ENCODE measurements at regions not wholly inside any gene's neighbourhood (a gene's known extent, or its start where the extent isn't known, plus 50 kb on each side); places are given as distances from the start of the nearest gene placed in this dataset.

DNA sequence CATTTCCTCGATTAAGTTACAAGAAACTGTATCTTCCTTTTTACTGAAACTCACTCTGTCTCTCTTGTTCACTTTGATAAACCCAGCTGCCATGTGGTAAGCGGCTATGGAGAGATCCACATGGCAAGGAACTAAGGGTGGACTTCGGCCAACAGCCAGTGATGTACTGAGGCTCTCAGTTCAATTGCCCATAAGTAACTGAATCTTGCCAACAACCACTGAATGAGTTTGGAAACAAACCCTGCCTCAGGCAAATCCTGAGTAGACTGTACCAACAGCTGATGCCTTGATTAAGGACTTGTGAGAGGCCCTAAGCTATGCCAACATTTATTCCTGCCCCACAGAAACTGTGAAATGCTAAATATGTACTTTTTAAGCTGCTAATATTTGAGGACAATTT lies 433.5 kb downstream of the PLOD2 start:
- Mint-ChIP-seq H3K27ac (no peak overlapping the region), H3K27me3 (ENCODE audit: insufficient read depth) (no peaks in the 10 kb centered on the region), H3K4me3 (no peak overlapping the region), H3K9me3 (peaks cover 7% of the 10 kb centered on the region), H3K4me1 (no peaks in the 10 kb centered on the region), H3K36me3 (ENCODE audit: low read depth) (no peaks in the 10 kb centered on the region)
- H3K4me3 ChIP-seq (ENCODE audit: low read length) = no peak overlapping the region
- WGBS, 2 experiments (ENCODE audit: insufficient coverage in 1 of 2, insufficient read length in 1 of 2) = 86 to 91% methylated on average over 1 to 3 of the region's 3 CpGs
- H3K36me3 ChIP-seq (ENCODE audit: control insufficient read depth, insufficient read depth, low read length) = no peaks in the 10 kb centered on the region
- H3K9me3 ChIP-seq (ENCODE audit: control insufficient read depth, low read length) = peaks cover 11% of the 10 kb centered on the region
- TF ChIP-seq, protein P1, sequence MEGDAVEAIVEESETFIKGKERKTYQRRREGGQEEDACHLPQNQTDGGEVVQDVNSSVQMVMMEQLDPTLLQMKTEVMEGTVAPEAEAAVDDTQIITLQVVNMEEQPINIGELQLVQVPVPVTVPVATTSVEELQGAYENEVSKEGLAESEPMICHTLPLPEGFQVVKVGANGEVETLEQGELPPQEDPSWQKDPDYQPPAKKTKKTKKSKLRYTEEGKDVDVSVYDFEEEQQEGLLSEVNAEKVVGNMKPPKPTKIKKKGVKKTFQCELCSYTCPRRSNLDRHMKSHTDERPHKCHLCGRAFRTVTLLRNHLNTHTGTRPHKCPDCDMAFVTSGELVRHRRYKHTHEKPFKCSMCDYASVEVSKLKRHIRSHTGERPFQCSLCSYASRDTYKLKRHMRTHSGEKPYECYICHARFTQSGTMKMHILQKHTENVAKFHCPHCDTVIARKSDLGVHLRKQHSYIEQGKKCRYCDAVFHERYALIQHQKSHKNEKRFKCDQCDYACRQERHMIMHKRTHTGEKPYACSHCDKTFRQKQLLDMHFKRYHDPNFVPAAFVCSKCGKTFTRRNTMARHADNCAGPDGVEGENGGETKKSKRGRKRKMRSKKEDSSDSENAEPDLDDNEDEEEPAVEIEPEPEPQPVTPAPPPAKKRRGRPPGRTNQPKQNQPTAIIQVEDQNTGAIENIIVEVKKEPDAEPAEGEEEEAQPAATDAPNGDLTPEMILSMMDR (conservative IDR thresholded peaks at IDR 0.05) = no peak
- no peak overlapping the region for H3K9ac ChIP-seq (ENCODE audit: extremely low read depth, low read length, poor library complexity, severe bottlenecking)
- no peaks in the 10 kb centered on the region for H3K27me3 ChIP-seq (ENCODE audit: control insufficient read depth, insufficient read depth, low read length, poor library complexity, severe bottlenecking)
- H3K27ac ChIP-seq (ENCODE audit: low read depth, low read length) = no peak overlapping the region
- no peak for DNase-seq
- H3K4me1 ChIP-seq (ENCODE audit: control insufficient read depth, insufficient read depth, low read length) = no peaks in the 10 kb centered on the region

GRCh38 chr3:145735631-145736030 lies 425.4 kb downstream of the PLOD2 start:
- H3K4me1 ChIP-seq (ENCODE audit: control insufficient read depth, insufficient read depth, low read length) = no peaks in the 10 kb centered on the region
- H3K4me3 ChIP-seq (ENCODE audit: low read length) = no peak overlapping the region
- H3K27ac ChIP-seq (ENCODE audit: low read depth, low read length) = no peak overlapping the region
- Mint-ChIP-seq H3K4me1 (no peaks in the 10 kb centered on the region), H3K27me3 (ENCODE audit: insufficient read depth) (no peaks in the 10 kb centered on the region), H3K36me3 (ENCODE audit: low read depth) (no peaks in the 10 kb centered on the region), H3K9me3 (no peaks in the 10 kb centered on the region), H3K27ac (no peak overlapping the region), H3K4me3 (no peak overlapping the region)
- no peak overlapping the region for H3K9ac ChIP-seq (ENCODE audit: extremely low read depth, low read length, poor library complexity, severe bottlenecking)
- 95 to 100% methylated on average over 1 to 2 of the region's 2 CpGs for WGBS, 2 experiments (ENCODE audit: insufficient coverage in 1 of 2, insufficient read length in 1 of 2)
- no peaks in the 10 kb centered on the region for H3K27me3 ChIP-seq (ENCODE audit: control insufficient read depth, insufficient read depth, low read length, poor library complexity, severe bottlenecking)
- H3K36me3 ChIP-seq (ENCODE audit: control insufficient read depth, insufficient read depth, low read length) = no peaks in the 10 kb centered on the region
- DNase-seq = no peak
- TF ChIP-seq, protein P1 (conservative IDR thresholded peaks at IDR 0.05) = no peak
- no peaks in the 10 kb centered on the region for H3K9me3 ChIP-seq (ENCODE audit: control insufficient read depth, low read length)

DNA sequence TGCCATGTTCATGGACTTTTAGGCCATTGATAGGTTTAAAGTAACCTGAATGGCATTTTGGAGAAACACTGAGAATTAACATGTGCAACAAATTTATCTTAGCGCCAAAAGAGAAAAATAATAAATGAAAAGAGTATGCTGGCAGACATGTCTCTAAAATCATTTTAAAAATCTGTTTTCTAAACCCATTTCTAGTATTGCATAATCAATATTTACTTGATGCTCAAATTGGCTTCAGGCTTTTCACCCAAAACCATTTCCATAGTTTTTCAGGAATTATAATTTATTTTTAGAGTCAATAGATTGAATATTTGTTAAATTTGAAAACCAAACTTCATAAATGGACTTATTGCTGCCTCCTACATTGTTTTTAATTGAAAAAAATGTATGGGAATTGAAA lies 423.0 kb downstream of the PLOD2 start:
- Histone ChIP-seq H3K9ac (ENCODE audit: extremely low read depth, low read length, poor library complexity, severe bottlenecking) (no peak overlapping the region), H3K36me3 (ENCODE audit: control insufficient read depth, insufficient read depth, low read length) (no peaks in the 10 kb centered on the region), H3K27ac (ENCODE audit: low read depth, low read length) (no peak overlapping the region), H3K4me3 (ENCODE audit: low read length) (no peak overlapping the region), H3K4me1 (ENCODE audit: control insufficient read depth, insufficient read depth, low read length) (no peaks in the 10 kb centered on the region), H3K9me3 (ENCODE audit: control insufficient read depth, low read length) (no peaks in the 10 kb centered on the region), H3K27me3 (ENCODE audit: control insufficient read depth, insufficient read depth, low read length, poor library complexity, severe bottlenecking) (no peaks in the 10 kb centered on the region)
- H3K4me3 Mint-ChIP-seq = no peak overlapping the region
- H3K27me3 Mint-ChIP-seq (ENCODE audit: insufficient read depth) = no peaks in the 10 kb centered on the region
- H3K36me3 Mint-ChIP-seq (ENCODE audit: low read depth) = no peaks in the 10 kb centered on the region
- TF ChIP-seq, protein P1 (conservative IDR thresholded peaks at IDR 0.05) = no peak
- H3K27ac Mint-ChIP-seq = no peak overlapping the region
- no peaks in the 10 kb centered on the region for H3K9me3 Mint-ChIP-seq
- H3K4me1 Mint-ChIP-seq = no peaks in the 10 kb centered on the region
- no peak for DNase-seq
- WGBS, 2 experiments (ENCODE audit: insufficient coverage in 1 of 2, insufficient read length in 1 of 2) = 100% methylated on average over 1 of the region's 1 CpG
